ENCODE measurements at regions not wholly inside any gene's neighbourhood (a gene's known extent, or its start where the extent isn't known, plus 50 kb on each side); places are given as distances from the start of the nearest gene placed in this dataset.
"Not testable (repeated sequence)": the region's sequence is repeated elsewhere in the genome, so short reads cannot be mapped to it uniquely, and the experiment has no call there.

GRCh38 chr7:106755641-106756040, 94.7 kb upstream of the CCDC71L start:
- 81 to 100% (median 93%) methylated on average over 1 of the region's 1 CpG for WGBS, 5 donors
- Histone ChIP-seq H3K27ac (no peak overlapping the region), H3K4me3 (no peak overlapping the region), H3K36me3 (no peaks in the 10 kb centered on the region), H3K27me3 (no peaks in the 10 kb centered on the region), H3K9me3 (peaks cover 0 to 4% (median 0%) of the 10 kb centered on the region in 4 donors), H3K4me1 (peaks cover 0 to 3% (median 0%) of the 10 kb centered on the region in 4 donors)
- TF ChIP-seq, protein P1, sequence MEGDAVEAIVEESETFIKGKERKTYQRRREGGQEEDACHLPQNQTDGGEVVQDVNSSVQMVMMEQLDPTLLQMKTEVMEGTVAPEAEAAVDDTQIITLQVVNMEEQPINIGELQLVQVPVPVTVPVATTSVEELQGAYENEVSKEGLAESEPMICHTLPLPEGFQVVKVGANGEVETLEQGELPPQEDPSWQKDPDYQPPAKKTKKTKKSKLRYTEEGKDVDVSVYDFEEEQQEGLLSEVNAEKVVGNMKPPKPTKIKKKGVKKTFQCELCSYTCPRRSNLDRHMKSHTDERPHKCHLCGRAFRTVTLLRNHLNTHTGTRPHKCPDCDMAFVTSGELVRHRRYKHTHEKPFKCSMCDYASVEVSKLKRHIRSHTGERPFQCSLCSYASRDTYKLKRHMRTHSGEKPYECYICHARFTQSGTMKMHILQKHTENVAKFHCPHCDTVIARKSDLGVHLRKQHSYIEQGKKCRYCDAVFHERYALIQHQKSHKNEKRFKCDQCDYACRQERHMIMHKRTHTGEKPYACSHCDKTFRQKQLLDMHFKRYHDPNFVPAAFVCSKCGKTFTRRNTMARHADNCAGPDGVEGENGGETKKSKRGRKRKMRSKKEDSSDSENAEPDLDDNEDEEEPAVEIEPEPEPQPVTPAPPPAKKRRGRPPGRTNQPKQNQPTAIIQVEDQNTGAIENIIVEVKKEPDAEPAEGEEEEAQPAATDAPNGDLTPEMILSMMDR (IDR thresholded peaks at IDR 0.05), result no peak
- TF ChIP-seq POLR2AphosphoS5 (IDR thresholded peaks at IDR 0.05) (no peak), EP300 (IDR thresholded peaks at IDR 0.05) (no peak), POLR2A (IDR thresholded peaks at IDR 0.05) (no peak)
- no peak for DNase-seq
- intact Hi-C loops (cut with DNase I; ENCODE audit: low total_unique reads), result no loop called here

- no peak for DNase-seq
- no peak for TF ChIP-seq POLR2AphosphoS5 (IDR thresholded peaks at IDR 0.05)
- TF ChIP-seq, protein P1 (IDR thresholded peaks at IDR 0.05), result no peak
- TF ChIP-seq POLR2A (IDR thresholded peaks at IDR 0.05), result no peak
- TF ChIP-seq EP300 (IDR thresholded peaks at IDR 0.05), result no peak
- H3K9me3 ChIP-seq, result peaks cover 0 to 4% (median 0%) of the 10 kb centered on the region in 4 donors
- intact Hi-C loops (cut with DNase I; ENCODE audit: low total_unique reads), result no loop called here
- no peak overlapping the region for H3K27ac ChIP-seq
- no peaks in the 10 kb centered on the region for H3K36me3 ChIP-seq
- H3K27me3 ChIP-seq, result no peaks in the 10 kb centered on the region
- H3K4me3 ChIP-seq, result no peak overlapping the region
- peaks cover 0 to 3% (median 0%) of the 10 kb centered on the region in 4 donors for H3K4me1 ChIP-seq
Observed at GRCh38 chr7:106756071-106756470, 95.1 kb upstream of the CCDC71L start.

DNA sequence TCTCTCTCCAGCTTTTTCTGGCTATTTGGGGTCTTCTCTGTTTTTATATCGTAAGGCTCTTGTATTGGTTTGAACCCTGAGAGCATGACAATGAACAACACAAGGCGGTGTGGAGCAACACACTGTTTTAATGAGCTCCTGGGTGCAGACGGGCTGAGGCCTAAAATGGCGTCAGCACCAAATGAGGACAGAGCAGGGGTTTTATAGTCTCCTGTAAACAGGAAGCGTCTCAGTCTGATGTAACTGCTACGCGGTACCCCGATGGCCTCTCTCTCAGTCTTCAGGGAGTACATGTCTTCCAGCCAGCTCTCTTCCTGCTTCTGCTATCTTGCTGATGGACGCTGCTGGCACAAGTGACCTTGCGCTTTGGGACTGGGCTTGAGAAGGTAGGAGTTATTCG, 95.9 kb upstream of the CCDC71L start:
- peaks cover 0 to 3% (median 0%) of the 10 kb centered on the region in 4 donors for H3K4me1 ChIP-seq
- intact Hi-C loops (cut with DNase I; ENCODE audit: low total_unique reads), result no loop called here
- no peaks in the 10 kb centered on the region for H3K27me3 ChIP-seq
- WGBS, 5 donors, result 85 to 92% (median 89%) methylated on average over 11 of the region's 11 CpGs
- H3K9me3 ChIP-seq, result peaks cover 0 to 4% (median 0%) of the 10 kb centered on the region in 4 donors
- H3K4me3 ChIP-seq, result no peak overlapping the region
- DNase-seq, result no peak
- no peaks in the 10 kb centered on the region for H3K36me3 ChIP-seq
- no peak overlapping the region for H3K27ac ChIP-seq
- TF ChIP-seq POLR2AphosphoS5 (IDR thresholded peaks at IDR 0.05), result no peak
- no peak for TF ChIP-seq EP300 (IDR thresholded peaks at IDR 0.05)
- TF ChIP-seq POLR2A (IDR thresholded peaks at IDR 0.05), result no peak
- TF ChIP-seq, protein P1 (IDR thresholded peaks at IDR 0.05), result no peak

DNA sequence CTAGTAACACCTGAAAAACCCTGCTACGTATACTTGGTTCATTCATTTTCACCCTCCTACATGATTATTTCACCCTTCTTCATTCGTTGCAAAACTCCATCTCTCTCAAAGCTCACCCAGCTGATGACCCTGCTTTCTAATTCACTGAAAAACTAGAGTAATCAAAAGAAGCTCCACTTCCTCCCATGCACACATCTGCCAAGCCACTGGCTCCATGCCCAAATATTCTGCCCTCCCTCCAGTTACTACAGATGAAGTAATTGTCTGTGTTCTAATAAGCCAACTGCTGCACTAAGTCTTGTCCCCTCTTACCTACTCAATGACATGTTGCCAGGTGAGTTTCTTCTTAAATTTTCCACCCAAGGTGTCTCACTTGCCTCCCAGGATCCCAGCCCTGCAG, 96.9 kb upstream of the CCDC71L start:
- peaks cover 0 to 3% (median 0%) of the 10 kb centered on the region in 4 donors for H3K4me1 ChIP-seq
- TF ChIP-seq POLR2A (IDR thresholded peaks at IDR 0.05) (no peak), POLR2AphosphoS5 (IDR thresholded peaks at IDR 0.05) (no peak), EP300 (IDR thresholded peaks at IDR 0.05) (no peak)
- TF ChIP-seq, protein P1 (IDR thresholded peaks at IDR 0.05), result no peak
- DNase-seq, result peak in 1 of 2 donors; percentile 41
- H3K36me3 ChIP-seq, result no peaks in the 10 kb centered on the region
- no peak overlapping the region for H3K27ac ChIP-seq
- no peak overlapping the region for H3K4me3 ChIP-seq
- 51 to 73% (median 60%) methylated on average over 2 of the region's 2 CpGs for WGBS, 5 donors
- H3K9me3 ChIP-seq, result peaks cover 0 to 4% (median 0%) of the 10 kb centered on the region in 4 donors
- no peaks in the 10 kb centered on the region for H3K27me3 ChIP-seq
- intact Hi-C loops (cut with DNase I; ENCODE audit: low total_unique reads), result no loop called here

DNA sequence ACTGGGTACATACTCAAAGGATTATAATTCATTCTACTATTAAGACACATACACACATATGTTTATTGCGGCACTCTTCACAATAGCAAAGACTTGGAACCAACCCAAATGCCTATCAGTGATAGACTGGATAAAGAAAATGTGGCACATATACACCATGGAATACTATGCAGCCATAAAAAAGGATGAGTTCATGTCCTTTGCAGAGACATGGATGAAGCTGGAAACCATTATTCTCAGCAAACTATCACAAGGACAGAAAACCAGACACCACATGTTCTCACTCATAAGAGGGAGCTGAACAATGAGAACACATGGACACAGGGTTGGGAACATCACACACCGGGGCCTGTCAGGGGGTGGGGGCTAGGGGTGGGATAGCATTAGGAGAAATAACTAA, 101.9 kb upstream of the CCDC71L start:
- H3K4me1 ChIP-seq; intact Hi-C loops (cut with DNase I; ENCODE audit: low total_unique reads); H3K27me3 ChIP-seq; H3K9me3 ChIP-seq; H3K36me3 ChIP-seq; DNase-seq; H3K27ac ChIP-seq; H3K4me3 ChIP-seq: not testable (repeated sequence)
- 93 to 100% (median 95%) methylated on average over 2 of the region's 2 CpGs for WGBS, 5 donors
